Type B pancreatic cell (in vitro differentiated cells): ENCODE measurements at regions not wholly inside any gene's neighbourhood (a gene's known extent, or its start where the extent isn't known, plus 50 kb on each side); places are given as distances from the start of the nearest gene placed in this dataset.

Experiments
- DNase-seq: peaks from one replicate; pipeline ENCODE4 v3.0.0; 2021; ENCODE audit warnings: mixed read lengths; ENCODE audit not compliant: unreplicated experiment; ENCODE audit errors: extremely low spot score
- H3K27ac Mint-ChIP-seq: 2 replicates; pipeline ENCODE4 v1.8.0; 2021; ENCODE audit warnings: mild to moderate bottlenecking, mixed read lengths
- H3K27me3 Mint-ChIP-seq: 2 replicates; pipeline ENCODE4 v1.8.0; 2021; ENCODE audit warnings: mixed read lengths
- H3K36me3 Mint-ChIP-seq: 2 replicates; pipeline ENCODE4 v1.8.0; 2021; ENCODE audit warnings: mixed read lengths
- H3K4me1 Mint-ChIP-seq: one replicate; pipeline ENCODE4 v1.8.0; 2021; ENCODE audit warnings: mixed read lengths; ENCODE audit not compliant: unreplicated experiment
- H3K4me3 Mint-ChIP-seq: 2 replicates; pipeline ENCODE4 v1.8.0; 2021; ENCODE audit warnings: mild to moderate bottlenecking, mixed read lengths
- H3K9me3 Mint-ChIP-seq: 2 replicates; pipeline ENCODE4 v1.8.0; 2021; ENCODE audit warnings: mixed read lengths
- CTCF ChIP-seq: fragments of 200-600 bp; sonication (generic); conservative IDR thresholded peaks from 2 replicates; pipeline ENCODE4 v1.5.0; 2021; ENCODE audit warnings: antibody characterized with exemption, mild to moderate bottlenecking

GRCh38 chr11:29562183-29562582 is 454.6 kb downstream of the KCNA4 start:
- DNase-seq: no peak
- Mint-ChIP-seq H3K36me3 (no peaks in the 10 kb centered on the region), H3K27me3 (no peaks in the 10 kb centered on the region), H3K27ac (no peak overlapping the region), H3K4me3 (no peak overlapping the region), H3K4me1 (no peaks in the 10 kb centered on the region), H3K9me3 (no peaks in the 10 kb centered on the region)
- TF ChIP-seq CTCF: no peak

DNA sequence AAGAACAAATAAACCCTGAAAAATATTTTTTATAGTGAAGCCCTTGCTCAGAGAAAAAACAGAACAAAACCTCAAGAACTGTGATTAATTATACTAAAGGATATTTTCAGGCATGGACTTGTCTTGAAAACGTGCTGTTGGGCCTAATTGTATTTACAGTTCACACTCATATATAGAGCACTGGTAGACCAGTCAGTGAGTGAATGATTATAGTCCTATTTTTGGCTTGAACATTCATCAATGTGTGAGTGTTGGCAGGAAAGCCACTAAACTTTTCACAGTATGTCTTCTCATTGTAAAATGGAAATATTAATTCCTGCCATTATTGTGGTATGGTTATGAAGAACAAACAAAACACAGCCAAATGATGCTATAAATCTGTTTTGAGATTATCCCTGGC is 462.8 kb downstream of the KCNA4 start:
- no peak for TF ChIP-seq CTCF
- H3K4me1 Mint-ChIP-seq: peaks cover 4% of the 10 kb centered on the region
- no peak for DNase-seq
- no peak overlapping the region for H3K27ac Mint-ChIP-seq
- no peak overlapping the region for H3K4me3 Mint-ChIP-seq
- H3K9me3 Mint-ChIP-seq: peaks cover 10% of the 10 kb centered on the region
- no peaks in the 10 kb centered on the region for H3K27me3 Mint-ChIP-seq
- no peaks in the 10 kb centered on the region for H3K36me3 Mint-ChIP-seq

GRCh38 chr11:29538339-29539036 is 478.3 kb downstream of the KCNA4 start:
- no peak for DNase-seq
- H3K36me3 Mint-ChIP-seq: no peaks in the 10 kb centered on the region
- peaks cover 6% of the 10 kb centered on the region for H3K9me3 Mint-ChIP-seq
- H3K4me1 Mint-ChIP-seq: no peaks in the 10 kb centered on the region
- H3K27ac Mint-ChIP-seq: no peak overlapping the region
- H3K4me3 Mint-ChIP-seq: no peak overlapping the region
- H3K27me3 Mint-ChIP-seq: no peaks in the 10 kb centered on the region
- no peak for TF ChIP-seq CTCF

GRCh38 chr11:29534836-29535235 is 482.0 kb downstream of the KCNA4 start:
- Mint-ChIP-seq H3K27ac (no peak overlapping the region), H3K36me3 (no peaks in the 10 kb centered on the region), H3K9me3 (peaks cover 6% of the 10 kb centered on the region), H3K27me3 (no peaks in the 10 kb centered on the region), H3K4me3 (no peak overlapping the region), H3K4me1 (peaks cover 9% of the 10 kb centered on the region)
- no peak for TF ChIP-seq CTCF
- no peak for DNase-seq

- Mint-ChIP-seq H3K9me3 (peaks cover 16% of the 10 kb centered on the region), H3K36me3 (peaks cover 9% of the 10 kb centered on the region), H3K4me1 (peaks cover 9% of the 10 kb centered on the region), H3K27ac (no peak overlapping the region), H3K27me3 (no peaks in the 10 kb centered on the region), H3K4me3 (no peak overlapping the region)
- no peak for TF ChIP-seq CTCF
- DNase-seq: no peak
Observed at GRCh38 chr11:29530961-29531360, 485.9 kb downstream of the KCNA4 start.
